ENCODE measurements at regions not wholly inside any gene's neighbourhood (a gene's known extent, or its start where the extent isn't known, plus 50 kb on each side); places are given as distances from the start of the nearest gene placed in this dataset.

DNA sequence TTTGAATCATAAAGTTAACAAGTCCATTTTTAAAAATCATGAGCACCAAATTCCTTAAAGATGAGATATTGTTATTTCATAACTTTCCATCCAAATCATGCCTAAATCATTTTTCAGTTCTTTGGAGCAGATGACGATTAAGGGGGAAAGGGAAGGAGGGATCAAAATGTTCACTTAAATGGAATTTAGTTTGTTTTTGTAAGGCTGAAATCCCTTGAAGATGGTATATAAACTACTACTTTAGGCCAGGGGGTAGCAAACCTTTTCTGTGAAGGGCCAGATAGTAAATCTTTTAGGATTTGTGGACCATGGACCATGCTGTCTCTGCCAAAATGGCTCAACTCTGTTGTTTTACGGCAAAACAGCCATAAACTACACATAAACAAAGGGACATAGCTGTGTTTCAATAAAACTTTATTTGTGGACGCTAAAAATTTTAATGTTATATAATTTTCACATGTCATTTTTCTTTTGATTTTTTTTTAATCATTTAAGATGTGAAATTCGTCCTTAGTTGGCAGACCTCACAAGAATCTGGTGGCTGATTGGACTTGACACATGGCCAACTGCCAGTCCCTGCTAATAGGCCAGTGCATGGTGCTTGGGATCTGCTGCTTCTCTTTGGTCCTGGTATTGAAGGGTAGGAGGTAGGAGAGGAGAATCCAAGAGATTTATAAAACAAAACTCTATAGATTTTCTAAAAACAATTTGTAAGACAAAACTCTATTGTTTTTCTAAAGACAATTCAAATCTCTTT, 52.0 kb upstream of the RTN4 start:
- TF ChIP-seq, protein P1, sequence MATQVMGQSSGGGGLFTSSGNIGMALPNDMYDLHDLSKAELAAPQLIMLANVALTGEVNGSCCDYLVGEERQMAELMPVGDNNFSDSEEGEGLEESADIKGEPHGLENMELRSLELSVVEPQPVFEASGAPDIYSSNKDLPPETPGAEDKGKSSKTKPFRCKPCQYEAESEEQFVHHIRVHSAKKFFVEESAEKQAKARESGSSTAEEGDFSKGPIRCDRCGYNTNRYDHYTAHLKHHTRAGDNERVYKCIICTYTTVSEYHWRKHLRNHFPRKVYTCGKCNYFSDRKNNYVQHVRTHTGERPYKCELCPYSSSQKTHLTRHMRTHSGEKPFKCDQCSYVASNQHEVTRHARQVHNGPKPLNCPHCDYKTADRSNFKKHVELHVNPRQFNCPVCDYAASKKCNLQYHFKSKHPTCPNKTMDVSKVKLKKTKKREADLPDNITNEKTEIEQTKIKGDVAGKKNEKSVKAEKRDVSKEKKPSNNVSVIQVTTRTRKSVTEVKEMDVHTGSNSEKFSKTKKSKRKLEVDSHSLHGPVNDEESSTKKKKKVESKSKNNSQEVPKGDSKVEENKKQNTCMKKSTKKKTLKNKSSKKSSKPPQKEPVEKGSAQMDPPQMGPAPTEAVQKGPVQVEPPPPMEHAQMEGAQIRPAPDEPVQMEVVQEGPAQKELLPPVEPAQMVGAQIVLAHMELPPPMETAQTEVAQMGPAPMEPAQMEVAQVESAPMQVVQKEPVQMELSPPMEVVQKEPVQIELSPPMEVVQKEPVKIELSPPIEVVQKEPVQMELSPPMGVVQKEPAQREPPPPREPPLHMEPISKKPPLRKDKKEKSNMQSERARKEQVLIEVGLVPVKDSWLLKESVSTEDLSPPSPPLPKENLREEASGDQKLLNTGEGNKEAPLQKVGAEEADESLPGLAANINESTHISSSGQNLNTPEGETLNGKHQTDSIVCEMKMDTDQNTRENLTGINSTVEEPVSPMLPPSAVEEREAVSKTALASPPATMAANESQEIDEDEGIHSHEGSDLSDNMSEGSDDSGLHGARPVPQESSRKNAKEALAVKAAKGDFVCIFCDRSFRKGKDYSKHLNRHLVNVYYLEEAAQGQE (IDR thresholded peaks at IDR 0.05; ENCODE audit: insufficient read depth in 1 of 2, low read depth in 2 of 2, low read length in 2 of 2): no peak
- no peak for TF ChIP-seq SIN3A (IDR thresholded peaks at IDR 0.05; ENCODE audit: borderline replicate concordance, insufficient read depth, low read length)
- TF ChIP-seq TAF1 (IDR thresholded peaks at IDR 0.05; ENCODE audit: borderline replicate concordance, insufficient read depth, low read length): no peak
